OCI-LY1 (cell line): ENCODE measurements at regions not wholly inside any gene's neighbourhood (a gene's known extent, or its start where the extent isn't known, plus 50 kb on each side); places are given as distances from the start of the nearest gene placed in this dataset.

Experiments used
- CTCF ChIP-seq: fragments of 200-600 bp; sonication (generic), shearing (Covaris generic); IDR thresholded peaks from 2 replicates; pipeline ENCODE4 v1.5.1; 2017; ENCODE audit warnings: mild to moderate bottlenecking, antibody characterized with exemption, low read length, moderate library complexity, mixed read lengths
- EZH2 ChIP-seq: fragments of 200-600 bp; sonication (generic), shearing (Covaris generic); IDR thresholded peaks from 2 replicates; pipeline ENCODE4 v1.8.0; 2017; ENCODE audit warnings: borderline replicate concordance, mixed run types, mild to moderate bottlenecking, antibody characterized with exemption, low read length, moderate library complexity, mixed read lengths

GRCh38 chr1:63173161-63173560 is 149.2 kb upstream of the FOXD3 start:
- no peak for TF ChIP-seq CTCF
- no peak for TF ChIP-seq EZH2
